Hematopoietic multipotent progenitor cell treated with erythropoietin and hydrocortisone succinate and interleukin-3 and kit ligand, for 6 days (in vitro differentiated cells): ENCODE measurements at regions not wholly inside any gene's neighbourhood (a gene's known extent, or its start where the extent isn't known, plus 50 kb on each side); places are given as distances from the start of the nearest gene placed in this dataset.
"Not testable (repeated sequence)": the region's sequence is repeated elsewhere in the genome, so short reads cannot be mapped to it uniquely, and the experiment has no call there.

ENCODE experiments used
- DNase-seq: peaks from one replicate; pipeline ENCODE4 v3.0.0-alpha.2; 2015

DNA sequence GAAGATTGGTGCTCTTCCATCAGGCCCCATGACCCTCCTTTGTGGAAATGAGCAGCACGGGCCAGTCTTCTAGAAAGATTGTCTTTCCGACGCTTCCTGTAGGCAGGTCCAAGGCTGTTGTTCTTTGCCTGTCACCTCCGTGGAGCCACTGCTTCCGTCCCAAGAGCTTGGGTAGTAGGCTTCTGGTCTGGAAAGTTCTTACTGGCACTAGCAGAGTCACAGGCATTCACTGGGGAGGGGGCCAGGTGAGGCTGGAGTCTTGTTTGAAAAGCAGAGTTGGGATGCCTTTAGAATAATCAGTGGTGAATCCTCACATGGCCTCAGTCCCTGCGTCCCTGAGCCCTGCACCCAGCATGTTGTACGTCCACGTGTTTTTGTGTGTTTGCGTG lies 76.2 kb upstream of the ADPGK start:
- no peak for DNase-seq

DNA sequence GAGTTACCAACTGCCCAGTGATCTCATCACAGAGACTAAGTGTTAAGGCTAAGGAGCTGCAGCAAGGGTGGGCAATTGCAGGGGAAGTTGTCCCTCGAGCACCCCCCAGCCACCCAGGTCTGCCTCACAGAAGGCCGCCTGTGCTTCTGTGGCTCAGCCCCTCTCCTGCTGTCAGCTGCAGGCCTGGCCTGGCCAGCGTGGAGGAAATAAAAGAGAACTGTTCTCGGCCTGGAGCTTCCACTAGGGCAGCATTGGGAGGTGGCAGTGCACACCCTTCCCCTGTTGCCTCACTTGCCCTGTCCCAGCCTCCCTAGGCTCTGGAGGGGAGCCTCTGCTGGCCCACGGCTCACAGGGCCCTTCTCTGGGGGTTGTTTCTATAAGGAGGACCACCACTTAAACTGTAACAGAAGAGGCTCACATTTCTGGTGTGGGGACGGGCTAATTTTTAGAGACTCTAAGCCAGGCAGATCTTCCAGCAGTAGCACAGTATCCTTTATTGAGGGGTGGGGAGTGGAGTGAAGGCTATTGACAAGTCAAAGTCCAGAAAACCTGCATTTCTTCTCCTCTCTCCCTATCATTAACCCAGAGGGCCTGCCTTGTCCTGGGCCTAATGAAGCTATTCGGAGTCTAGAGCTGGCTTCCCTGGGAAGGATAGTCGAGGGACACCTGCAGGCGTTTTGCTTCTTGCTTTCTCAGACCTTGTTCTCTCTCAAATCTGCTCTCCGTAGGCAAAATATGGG lies 75.6 kb upstream of the ADPGK start:
- DNase-seq = no peak

DNA sequence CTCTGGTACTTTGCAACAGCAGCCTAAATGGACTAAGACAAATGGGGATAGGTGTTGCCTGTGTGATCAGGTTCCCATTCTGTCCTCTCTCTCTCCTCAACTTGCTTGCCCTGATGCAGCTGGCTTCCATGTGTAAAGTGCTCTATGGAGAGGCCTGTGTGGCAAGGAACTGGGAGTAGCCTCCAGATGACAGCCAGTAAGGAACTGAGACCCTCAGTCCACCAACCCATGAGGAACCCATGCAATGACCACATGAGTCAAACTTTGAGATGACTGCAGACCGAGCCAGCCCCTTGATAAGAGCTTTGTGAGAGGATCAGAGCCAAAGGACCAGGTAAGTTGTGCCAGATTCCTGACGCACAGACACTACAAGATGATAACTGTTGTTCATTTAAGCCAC lies 74.6 kb upstream of the ADPGK start:
- no peak for DNase-seq

DNA sequence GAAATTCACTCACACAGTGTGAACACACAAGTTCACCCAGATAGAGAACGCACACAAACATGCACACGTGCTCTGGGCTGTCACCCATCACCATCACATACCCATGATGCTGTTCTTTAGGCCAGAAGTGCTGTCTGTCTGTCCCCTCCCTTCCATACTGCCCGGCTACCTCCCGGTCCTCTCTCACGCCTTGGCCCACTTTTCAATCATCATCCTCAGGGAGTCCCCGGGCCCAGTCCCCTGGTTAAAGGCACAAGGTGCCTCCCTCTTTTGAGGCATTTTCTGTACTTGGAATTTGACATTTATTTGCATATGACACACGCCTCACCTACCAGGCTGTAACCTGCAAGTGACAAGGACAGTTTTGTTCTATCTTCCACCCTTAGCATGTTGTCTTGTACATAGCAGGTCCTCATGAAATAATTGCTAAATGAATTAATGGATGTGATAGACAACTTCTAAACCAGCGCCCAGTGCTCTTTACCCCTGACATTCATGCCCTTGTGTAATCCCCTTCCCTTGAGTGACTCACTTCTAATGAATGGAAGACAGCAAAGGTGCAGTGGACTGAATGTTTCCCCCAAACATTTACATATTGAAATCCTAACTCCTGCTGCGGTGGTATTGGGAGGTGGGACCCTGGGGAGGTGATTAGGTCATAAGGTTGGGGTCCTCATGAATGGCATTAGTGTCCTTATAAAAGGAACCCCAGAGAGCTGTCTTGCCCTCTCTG lies 73.9 kb upstream of the ADPGK start:
- no peak for DNase-seq

DNA sequence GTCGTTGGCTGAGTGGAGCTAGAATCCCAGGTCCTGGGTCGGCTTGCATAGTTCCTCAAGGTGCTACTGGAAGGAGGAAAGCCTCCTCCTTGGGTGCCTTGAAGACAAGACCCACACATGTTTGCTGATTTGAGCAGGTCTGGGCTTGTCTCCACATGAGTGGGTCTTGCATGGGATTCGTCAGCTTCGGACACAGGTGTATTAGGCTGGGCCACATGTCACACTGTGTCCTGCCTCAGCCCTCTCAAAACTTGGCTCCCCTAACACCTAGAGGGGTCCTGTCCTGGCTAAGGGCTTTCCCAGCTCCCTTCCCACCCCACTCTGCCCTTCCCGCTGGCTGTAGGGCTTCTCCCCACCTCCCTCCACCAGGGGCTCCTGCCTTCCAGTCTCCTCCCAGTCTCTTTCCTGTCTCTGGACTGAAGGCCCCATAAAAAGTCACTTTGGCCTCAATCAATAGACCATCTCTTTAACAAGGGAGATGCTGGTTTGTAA lies 73.0 kb upstream of the ADPGK start:
- no peak for DNase-seq

DNA sequence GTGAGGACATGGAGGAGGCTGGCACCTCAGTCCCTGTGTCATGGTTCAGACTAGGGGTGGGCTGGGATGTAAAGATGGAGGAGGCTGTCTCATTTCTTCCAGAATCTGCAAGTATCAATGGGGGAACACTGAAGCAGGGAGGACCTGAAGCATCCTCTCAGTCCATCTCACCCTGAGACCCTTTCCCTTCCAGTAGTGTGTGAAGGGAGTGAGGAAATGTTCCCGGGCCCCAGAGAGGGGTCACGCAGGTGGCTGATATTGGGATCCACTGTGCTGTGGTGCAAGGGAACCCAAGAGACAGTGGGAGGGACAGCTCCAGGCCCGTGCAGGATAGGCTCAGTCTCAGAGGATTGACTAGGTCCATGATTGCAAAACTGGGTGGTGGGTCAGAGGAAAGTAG lies 72.2 kb upstream of the ADPGK start:
- no peak for DNase-seq

DNA sequence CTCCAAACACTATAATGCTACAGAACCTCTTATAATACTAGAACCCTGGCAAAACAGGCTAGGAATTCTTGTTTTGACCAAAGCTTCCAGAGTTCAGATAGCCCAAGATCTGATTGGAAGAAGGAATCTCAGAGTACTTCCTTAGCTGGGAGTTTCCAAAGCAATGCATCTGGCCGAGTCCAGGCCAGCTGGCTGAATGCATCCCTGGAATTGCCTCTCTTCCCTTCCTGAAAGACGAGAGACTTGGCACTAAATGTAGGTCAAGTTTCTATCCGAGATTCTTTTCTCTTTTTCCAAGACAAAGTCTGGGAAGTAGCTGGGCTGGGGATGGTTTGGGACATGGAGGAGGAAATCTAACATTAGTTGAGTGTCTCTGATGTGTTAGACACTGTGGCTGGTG lies 68.7 kb upstream of the ADPGK start:
- DNase-seq = no peak

DNA sequence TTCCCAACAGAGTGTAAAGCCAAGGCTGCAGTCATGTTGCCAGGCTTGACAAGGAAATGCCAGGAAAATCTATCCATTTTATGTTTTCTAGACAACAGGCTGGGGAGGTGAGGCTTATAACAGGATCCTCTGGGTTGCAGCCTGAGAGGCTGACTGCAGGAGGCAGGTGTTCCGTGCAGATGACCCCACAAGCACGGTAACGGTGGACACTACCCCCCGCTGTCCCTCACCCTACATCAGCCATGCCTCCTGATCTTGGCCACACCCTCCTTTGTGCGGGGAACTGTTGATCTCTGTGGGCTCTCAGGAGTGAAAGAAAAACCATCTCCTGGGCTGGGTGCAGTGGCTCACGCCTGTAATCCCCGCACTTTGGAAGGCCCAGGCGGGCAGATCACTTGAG lies 68.0 kb upstream of the ADPGK start:
- no peak for DNase-seq

DNA sequence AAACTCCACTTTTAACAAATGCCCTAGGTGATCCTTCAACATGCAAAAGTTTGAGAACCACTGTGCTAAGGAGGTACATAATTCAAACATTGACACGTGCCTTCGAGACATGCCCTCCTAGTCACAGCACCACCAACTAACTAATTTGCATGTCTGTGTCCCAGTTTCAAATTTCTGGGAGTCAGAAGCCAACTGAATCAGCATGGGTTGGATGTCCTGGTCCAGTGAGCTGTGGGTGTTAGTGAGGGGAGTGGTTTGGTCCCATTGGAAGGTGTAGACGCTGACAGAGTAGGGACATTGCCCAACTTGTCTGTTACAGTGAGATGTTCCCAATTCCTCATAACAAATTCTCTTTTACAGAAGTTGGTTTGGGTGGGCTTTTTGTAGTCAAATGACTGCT lies 67.3 kb upstream of the ADPGK start:
- no peak for DNase-seq

DNA sequence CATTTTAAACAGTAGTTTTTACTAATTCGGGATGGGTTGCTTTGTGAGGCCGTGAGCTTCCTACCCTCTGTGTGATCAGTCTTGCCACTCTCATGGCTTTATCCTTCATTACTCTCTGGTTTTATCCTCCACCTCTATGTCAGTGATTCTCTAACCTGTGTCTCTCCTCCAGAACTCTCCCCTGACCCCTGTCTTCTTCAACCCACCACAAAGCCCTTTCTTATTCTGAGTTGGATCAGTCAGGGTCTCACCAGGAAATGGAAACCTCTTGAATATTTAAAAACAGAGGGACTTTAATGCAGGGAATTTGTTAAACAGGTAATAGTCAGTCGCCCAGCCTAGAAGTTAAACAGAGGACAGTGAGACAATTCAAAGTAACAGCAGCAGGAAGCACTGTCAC lies 64.2 kb upstream of the ADPGK start:
- no peak for DNase-seq

DNA sequence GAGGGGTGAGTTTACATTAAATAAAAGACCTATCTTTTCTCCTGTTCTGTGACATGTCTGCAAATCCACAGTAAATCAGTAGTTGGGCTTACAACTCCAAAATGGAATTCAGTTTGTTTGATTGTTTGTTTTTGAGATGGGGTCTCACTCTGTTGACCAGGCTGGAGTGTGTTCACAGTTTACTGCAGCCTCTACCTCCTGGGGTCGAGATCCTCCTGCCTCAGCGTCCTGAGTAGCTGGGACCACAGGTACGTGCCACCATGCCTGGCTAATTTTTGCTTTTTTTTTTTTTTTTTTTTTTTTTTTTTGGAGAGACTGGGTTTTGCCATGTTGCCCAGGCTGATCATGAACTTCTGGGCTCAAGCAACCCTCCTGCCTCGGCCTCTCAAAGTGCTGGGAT lies 63.5 kb upstream of the ADPGK start:
- no peak for DNase-seq

DNA sequence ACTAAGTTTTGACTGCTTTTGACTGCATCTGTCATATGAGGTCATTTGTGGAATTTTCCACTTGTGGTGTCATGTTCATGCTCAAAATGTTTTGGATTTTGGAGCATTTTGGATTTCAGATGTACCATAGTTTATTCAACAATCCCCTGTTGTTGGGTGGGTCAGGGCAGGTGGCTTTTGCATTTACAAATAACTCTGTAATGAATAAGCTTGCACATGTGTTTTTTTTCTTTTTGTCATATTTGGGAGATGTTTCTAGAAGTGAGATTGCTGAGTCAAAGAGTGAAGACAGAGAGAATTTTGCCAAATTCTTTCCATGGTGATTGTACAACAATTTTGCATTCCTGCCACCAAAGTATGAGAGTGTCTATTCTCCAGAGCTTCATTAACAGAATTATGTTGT lies 62.4 kb upstream of the ADPGK start:
- DNase-seq = no peak

DNA sequence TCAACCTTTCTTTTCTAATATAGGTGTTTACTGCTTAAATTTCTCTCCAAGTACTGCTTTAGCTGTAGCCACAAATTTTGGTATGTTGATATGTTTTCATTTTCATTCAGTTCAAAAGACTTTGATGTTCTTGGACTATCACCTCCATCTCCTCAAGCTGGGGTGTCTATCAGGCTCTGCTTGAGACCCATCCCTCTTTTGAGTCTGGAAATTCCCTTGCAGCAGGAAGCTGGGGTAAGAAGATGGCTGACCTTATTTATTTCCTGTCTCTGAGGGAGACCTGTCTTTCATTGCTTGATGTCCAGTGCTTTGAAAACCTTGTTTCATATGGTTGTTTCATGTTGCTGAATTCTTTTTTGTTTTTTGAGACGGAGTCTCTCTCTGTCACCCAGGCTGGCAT lies 60.5 kb upstream of the ADPGK start:
- DNase-seq = no peak

DNA sequence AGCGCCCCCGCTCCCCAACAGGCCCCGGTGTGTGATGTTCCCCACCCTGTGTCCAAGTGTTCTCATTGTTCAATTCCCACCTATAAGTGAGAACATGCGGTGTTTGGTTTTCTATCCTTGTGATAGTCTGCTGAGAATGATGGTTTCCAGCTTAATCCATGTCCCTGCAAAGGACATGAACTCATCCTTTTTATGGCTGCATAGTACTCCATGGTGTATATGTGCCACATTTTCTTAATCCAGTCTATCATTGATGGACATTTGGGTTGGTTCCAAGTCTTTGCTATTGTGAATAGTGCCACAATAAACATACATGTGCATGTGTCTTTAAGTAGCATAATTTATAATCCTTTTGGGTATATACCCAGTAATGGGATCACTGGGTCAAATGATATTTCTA lies 59.8 kb upstream of the ADPGK start:
- not testable (repeated sequence) for DNase-seq

DNA sequence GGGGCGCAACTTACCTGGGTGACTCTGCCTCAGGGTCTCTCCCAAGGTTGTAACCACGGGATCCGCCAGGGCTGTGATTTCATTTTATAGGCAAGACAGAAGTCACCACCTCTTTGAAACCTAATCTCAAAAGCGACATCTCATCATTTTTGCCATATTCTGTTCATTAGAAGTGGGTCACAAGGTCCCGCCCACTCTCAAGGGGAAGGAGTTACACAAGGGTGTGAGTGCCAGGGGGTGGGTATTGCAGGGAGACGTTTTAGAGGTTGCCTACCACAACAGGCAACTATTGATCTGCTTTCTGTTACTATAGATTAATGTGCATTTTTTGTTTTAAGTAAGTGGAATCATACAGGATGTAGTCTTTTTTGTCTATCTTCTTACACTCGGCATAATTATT lies 56.6 kb upstream of the ADPGK start:
- no peak for DNase-seq

DNA sequence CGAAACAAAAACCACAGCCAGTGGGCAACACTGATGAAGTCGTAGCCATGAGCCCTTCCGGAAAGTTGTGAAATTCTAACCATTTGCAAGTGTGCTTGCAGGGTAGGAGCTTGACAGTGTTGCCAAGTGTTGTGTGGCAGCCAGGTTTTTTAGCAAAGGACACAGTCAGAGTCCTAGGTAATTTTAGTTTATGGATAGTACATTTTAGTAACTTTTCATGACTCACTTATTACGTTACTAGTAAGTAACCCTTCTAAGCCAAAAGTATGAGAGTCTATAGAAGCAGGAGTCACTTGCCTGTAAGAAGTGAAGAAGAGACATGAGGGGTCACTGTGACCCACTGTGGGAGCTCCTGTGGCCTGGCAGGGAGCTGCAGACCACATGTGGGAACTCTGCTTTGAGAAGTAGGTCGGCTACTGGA lies 54.8 kb upstream of the ADPGK start:
- peak; percentile 6 for DNase-seq

DNA sequence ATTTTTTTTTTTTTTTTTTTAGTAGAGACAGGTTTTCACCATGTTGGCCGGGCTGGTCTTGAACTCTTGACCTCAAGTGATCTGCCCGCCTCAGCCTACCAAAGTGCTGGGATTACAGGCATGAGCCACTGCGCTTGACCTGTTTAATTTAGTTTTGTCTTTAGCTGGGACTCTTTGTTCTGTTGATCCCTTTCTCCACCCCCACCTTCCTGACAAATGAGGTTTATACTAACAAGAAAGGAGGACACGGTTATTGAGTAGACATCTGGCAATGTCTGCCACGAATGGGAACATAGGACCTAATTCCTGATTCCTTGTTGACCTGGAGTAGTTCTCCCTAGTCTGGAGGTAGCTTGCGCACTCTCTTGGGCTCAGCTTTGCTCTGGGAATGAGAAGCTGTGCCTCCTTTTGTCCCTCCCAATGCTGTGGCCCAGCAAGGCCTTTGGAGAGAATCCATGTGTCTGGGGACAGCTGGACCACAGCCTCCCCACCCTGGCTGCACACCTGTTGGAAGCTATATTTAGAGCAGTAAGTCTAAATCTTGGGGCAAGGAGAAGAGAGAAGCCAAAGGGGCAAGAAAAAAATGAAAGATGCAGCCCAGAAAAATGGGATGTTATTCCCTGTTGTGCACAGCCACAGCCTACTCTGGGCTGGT lies 53.2 kb upstream of the ADPGK start:
- DNase-seq = no peak

DNA sequence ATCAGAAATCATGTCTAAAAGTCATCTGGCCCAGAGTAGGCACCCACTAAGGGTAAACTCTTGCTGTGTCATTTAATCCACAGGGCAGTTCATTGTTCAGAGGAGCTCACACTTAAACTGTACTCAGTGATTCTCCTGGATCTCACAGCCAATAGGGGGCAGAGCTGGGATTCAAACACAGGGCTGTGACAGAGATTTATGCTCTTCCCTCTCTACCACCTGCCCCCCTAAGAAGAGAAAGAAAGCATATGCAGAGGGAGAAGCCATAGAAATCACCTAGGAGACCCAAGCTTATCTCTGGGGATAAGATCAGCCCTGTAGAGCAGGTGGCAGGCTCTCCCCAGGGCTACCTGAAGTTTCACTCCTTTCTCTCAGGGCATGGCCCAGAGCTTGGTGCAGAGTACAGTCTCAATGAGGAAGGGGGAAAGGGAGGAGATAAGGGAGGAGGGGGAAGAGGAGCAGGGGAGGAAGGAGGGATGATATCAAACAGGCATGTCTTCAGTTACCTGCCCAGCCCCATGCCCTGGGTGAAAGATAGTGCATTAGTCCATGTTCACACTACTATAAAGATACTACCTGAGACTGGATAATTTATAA lies 51.8 kb upstream of the ADPGK start:
- DNase-seq = peak; percentile 7

DNA sequence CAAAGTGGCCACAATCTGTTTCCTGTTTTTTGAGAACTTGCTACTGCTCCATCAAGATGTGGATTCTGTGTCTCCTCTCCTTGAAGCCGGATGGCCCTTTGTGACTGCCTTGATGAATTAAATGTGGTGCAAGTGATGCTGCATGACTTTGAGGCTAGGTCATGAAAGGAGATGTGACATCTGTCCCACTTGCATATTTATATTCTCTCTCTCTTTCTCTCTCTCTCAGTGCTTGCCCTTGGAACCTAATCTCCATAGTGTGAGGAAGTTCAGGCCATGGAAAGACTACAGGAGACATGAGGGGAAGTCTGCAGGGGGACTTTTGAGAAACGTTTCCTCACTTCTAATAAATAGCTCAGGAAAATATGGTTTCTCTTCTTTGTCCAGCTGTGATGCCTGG lies 50.0 kb upstream of the ADPGK start:
- no peak for DNase-seq
